GM19324 (cell line): ENCODE measurements at regions not wholly inside any gene's neighbourhood (a gene's known extent, or its start where the extent isn't known, plus 50 kb on each side); places are given as distances from the start of the nearest gene placed in this dataset.

Source experiments
- ATAC-seq: cut with Tn5 transposase; IDR thresholded peaks from one replicate; pipeline ENCODE4 v1.9.1; 2021; ENCODE audit warnings: mild to moderate bottlenecking, moderate library complexity; ENCODE audit not compliant: unreplicated experiment, low FRiP score

- no peak for ATAC-seq
Observed at GRCh38 chr11:116209255-116209654, 563.5 kb downstream of the BUD13 start.

- ATAC-seq, result no peak
Observed at GRCh38 chr11:116207421-116208141, 565.2 kb downstream of the BUD13 start.

GRCh38 chr11:116207019-116207418 lies 565.8 kb downstream of the BUD13 start:
- ATAC-seq, result no peak

- no peak for ATAC-seq
Observed at GRCh38 chr11:116202922-116203321, 569.9 kb downstream of the BUD13 start.

- ATAC-seq, result no peak
Observed at GRCh38 chr11:116200564-116200963, 572.2 kb downstream of the BUD13 start.

- ATAC-seq, result no peak
Observed at GRCh38 chr11:116199182-116199581, 573.6 kb downstream of the BUD13 start.

GRCh38 chr11:116194156-116194904 lies 578.5 kb downstream of the BUD13 start:
- ATAC-seq, result no peak

GRCh38 chr11:116193321-116194131 lies 579.3 kb downstream of the BUD13 start:
- ATAC-seq, result no peak

- no peak for ATAC-seq
Observed at GRCh38 chr11:116192509-116193210, 580.1 kb downstream of the BUD13 start.

- no peak for ATAC-seq
Observed at GRCh38 chr11:116190861-116191260, 581.9 kb downstream of the BUD13 start.

- no peak for ATAC-seq
Observed at GRCh38 chr11:116189408-116190170, 583.2 kb downstream of the BUD13 start.

- no peak for ATAC-seq
Observed at GRCh38 chr11:116188350-116188749, 584.4 kb downstream of the BUD13 start.

- ATAC-seq, result no peak
Observed at GRCh38 chr11:116187026-116187425, 585.8 kb downstream of the BUD13 start.

GRCh38 chr11:116185551-116185950 lies 587.2 kb downstream of the BUD13 start:
- ATAC-seq, result no peak

- no peak for ATAC-seq
Observed at GRCh38 chr11:116184763-116185162, 588.0 kb downstream of the BUD13 start.

- ATAC-seq, result no peak
Observed at GRCh38 chr11:116182356-116182966, 590.3 kb downstream of the BUD13 start.

GRCh38 chr11:116180806-116181600 lies 591.8 kb downstream of the BUD13 start:
- ATAC-seq, result no peak

- ATAC-seq, result no peak
Observed at GRCh38 chr11:116179401-116179800, 593.4 kb downstream of the BUD13 start.
